ENCODE measurements at regions not wholly inside any gene's neighbourhood (a gene's known extent, or its start where the extent isn't known, plus 50 kb on each side); places are given as distances from the start of the nearest gene placed in this dataset.

DNA sequence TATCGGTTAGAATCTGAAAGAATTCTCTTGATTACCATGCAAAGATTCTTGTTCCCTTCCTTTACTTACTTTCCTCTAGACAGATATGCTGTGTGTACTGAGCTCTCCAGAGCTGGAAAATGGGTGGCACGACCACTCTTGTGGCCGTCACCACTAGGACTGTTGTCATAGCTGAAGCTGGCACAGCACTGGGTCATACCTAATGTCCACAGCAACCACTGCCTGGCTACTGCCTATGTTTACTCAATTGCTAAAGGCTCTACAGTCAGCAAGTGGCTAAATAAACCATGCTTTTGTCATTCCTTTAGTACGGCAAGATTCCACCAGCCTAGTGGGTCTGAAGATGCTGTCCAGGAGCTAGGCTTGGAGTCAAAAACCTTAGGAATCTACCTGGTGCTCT is 1643.0 kb downstream of the OTOL1 start:
- POLR2A ChIA-PET, result interaction anchor here (0.6 kb wide), 1 partner anchor 1402 kb away, joined by 3 read pairs; no protein-coding TSS in a partner anchor
- H3K27me3 ChIP-seq (ENCODE audit: insufficient read depth), result no peaks in the 10 kb centered on the region
- H3K9ac ChIP-seq, result no peak overlapping the region
- no peak overlapping the region for H3K27ac ChIP-seq (ENCODE audit: low read depth in 2 of 2, low read length in 1 of 2)
- WGBS (ENCODE audit: low lambda C conversion rate), result 49% methylated on average over 4 of the region's 4 CpGs
- H3K4me1 ChIP-seq (ENCODE audit: control insufficient read depth in 1 of 2, insufficient read depth in 2 of 2, low read depth in 1 of 2, low read length in 1 of 2), result no peaks in the 10 kb centered on the region
- no peaks in the 10 kb centered on the region for H3K79me2 ChIP-seq (ENCODE audit: insufficient read depth)
- H3K4me3 ChIP-seq (ENCODE audit: low read depth in 2 of 2, low read length in 1 of 2), result no peak overlapping the region
- no peak for DNase-seq
- TF ChIP-seq TEAD4 (IDR thresholded peaks at IDR 0.05; ENCODE audit: borderline replicate concordance, insufficient read depth), result no peak
- TF ChIP-seq RAD21 (IDR thresholded peaks at IDR 0.05; ENCODE audit: low read length), result no peak
- TF ChIP-seq, protein P1, sequence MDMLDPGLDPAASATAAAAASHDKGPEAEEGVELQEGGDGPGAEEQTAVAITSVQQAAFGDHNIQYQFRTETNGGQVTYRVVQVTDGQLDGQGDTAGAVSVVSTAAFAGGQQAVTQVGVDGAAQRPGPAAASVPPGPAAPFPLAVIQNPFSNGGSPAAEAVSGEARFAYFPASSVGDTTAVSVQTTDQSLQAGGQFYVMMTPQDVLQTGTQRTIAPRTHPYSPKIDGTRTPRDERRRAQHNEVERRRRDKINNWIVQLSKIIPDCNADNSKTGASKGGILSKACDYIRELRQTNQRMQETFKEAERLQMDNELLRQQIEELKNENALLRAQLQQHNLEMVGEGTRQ (IDR thresholded peaks at IDR 0.05; ENCODE audit: borderline replicate concordance, low read depth, low read length), result no peak
- no peak for TF ChIP-seq RFX5 (IDR thresholded peaks at IDR 0.05; ENCODE audit: low read length)
- no peak for TF ChIP-seq YY1 (IDR thresholded peaks at IDR 0.05; ENCODE audit: low read depth)
- no peak for TF ChIP-seq POLR2AphosphoS5 (IDR thresholded peaks at IDR 0.05; ENCODE audit: low read depth, low read length)
- TF ChIP-seq, protein P2, sequence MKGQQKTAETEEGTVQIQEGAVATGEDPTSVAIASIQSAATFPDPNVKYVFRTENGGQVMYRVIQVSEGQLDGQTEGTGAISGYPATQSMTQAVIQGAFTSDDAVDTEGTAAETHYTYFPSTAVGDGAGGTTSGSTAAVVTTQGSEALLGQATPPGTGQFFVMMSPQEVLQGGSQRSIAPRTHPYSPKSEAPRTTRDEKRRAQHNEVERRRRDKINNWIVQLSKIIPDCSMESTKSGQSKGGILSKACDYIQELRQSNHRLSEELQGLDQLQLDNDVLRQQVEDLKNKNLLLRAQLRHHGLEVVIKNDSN (IDR thresholded peaks at IDR 0.05; ENCODE audit: borderline replicate concordance, low read depth), result no peak
- TF ChIP-seq EP300 (IDR thresholded peaks at IDR 0.05; ENCODE audit: borderline replicate concordance in 1 of 2, low read depth in 1 of 2, low read length in 1 of 2), result no peak
- no peaks in the 10 kb centered on the region for H3K36me3 ChIP-seq (replicated peaks in 1 of 2; ENCODE audit: control insufficient read depth in 1 of 2, insufficient read depth in 2 of 2, low read length in 1 of 2)
- CTCF ChIA-PET, result no interaction called here
- H3F3A ChIP-seq (replicated peaks; ENCODE audit: insufficient read depth), result no peaks in the 10 kb centered on the region
- no peaks in the 10 kb centered on the region for H3K9me3 ChIP-seq
- no peak overlapping the region for H3K4me2 ChIP-seq
- H2AFZ ChIP-seq (ENCODE audit: low read depth), result no peak overlapping the region
- H3K9me2 ChIP-seq, result no peaks in the 10 kb centered on the region
- H4K20me1 ChIP-seq (ENCODE audit: insufficient read depth), result no peaks in the 10 kb centered on the region

DNA sequence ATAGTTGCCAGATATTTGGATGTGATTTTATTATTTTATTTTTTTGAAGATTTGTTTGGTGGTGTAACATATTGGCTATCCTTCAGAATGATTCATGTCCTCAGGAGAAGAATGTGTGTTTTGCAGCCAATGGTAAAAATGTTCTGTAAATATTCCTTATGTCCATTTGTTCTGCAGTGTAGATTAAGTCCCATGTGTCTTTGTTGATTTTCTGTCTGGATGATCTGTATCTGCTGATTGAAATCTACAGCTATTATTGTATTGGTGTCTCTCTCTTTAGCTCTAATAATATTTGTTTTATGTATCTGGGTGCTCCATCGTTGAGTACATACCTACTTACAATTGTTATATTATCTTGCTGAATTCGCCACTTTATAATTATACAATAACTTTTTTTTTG is 1641.7 kb downstream of the OTOL1 start:
- no peak overlapping the region for H3K27ac ChIP-seq (ENCODE audit: low read depth in 2 of 2, low read length in 1 of 2)
- H3K4me3 ChIP-seq (ENCODE audit: low read depth in 2 of 2, low read length in 1 of 2), result no peak overlapping the region
- ChIA-PET POLR2A (no interaction called here), CTCF (no interaction called here)
- no peaks in the 10 kb centered on the region for H3K4me1 ChIP-seq (ENCODE audit: control insufficient read depth in 1 of 2, insufficient read depth in 2 of 2, low read depth in 1 of 2, low read length in 1 of 2)
- H3K27me3 ChIP-seq (ENCODE audit: insufficient read depth), result no peaks in the 10 kb centered on the region
- no peaks in the 10 kb centered on the region for H3K9me2 ChIP-seq
- no peak for DNase-seq
- no peaks in the 10 kb centered on the region for H3K79me2 ChIP-seq (ENCODE audit: insufficient read depth)
- H3K9ac ChIP-seq, result no peak overlapping the region
- H4K20me1 ChIP-seq (ENCODE audit: insufficient read depth), result no peaks in the 10 kb centered on the region
- no peak overlapping the region for H2AFZ ChIP-seq (ENCODE audit: low read depth)
- no peak overlapping the region for H3K4me2 ChIP-seq
- TF ChIP-seq, protein P2 (IDR thresholded peaks at IDR 0.05; ENCODE audit: borderline replicate concordance, low read depth), result no peak
- no peaks in the 10 kb centered on the region for H3K9me3 ChIP-seq
- no peaks in the 10 kb centered on the region for H3F3A ChIP-seq (replicated peaks; ENCODE audit: insufficient read depth)
- no peaks in the 10 kb centered on the region for H3K36me3 ChIP-seq (replicated peaks in 1 of 2; ENCODE audit: control insufficient read depth in 1 of 2, insufficient read depth in 2 of 2, low read length in 1 of 2)
- WGBS (ENCODE audit: low lambda C conversion rate), result 28% methylated on average over 2 of the region's 2 CpGs

DNA sequence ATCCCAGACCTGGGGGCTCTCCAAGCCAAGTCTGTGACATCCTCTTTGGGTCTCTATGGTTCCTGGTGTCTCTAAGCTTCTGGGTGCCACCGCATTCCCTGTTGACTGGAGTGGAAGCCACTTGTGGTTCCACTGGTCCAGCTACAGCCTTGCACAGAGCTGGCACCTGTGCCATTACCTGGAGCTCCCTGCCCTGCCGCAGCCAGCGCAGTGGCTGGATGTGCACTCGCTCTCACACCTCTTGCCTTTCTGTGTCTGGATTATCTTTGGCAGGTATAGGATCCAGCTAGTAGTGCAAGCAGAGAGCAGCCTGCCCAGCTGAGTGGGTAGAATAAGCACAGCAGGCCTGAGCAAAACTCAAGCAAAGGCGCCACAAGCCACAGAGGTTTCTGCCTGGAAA is 1635.5 kb downstream of the OTOL1 start:
- Histone ChIP-seq H3K27me3 (ENCODE audit: insufficient read depth) (no peaks in the 10 kb centered on the region), H3K9me2 (no peaks in the 10 kb centered on the region), H2AFZ (ENCODE audit: low read depth) (no peak overlapping the region), H3K36me3 (replicated peaks in 1 of 2; ENCODE audit: control insufficient read depth in 1 of 2, insufficient read depth in 2 of 2, low read length in 1 of 2) (no peaks in the 10 kb centered on the region), H3K4me2 (no peak overlapping the region), H3K27ac (ENCODE audit: low read depth in 2 of 2, low read length in 1 of 2) (no peak overlapping the region), H4K20me1 (ENCODE audit: insufficient read depth) (no peaks in the 10 kb centered on the region), H3K79me2 (ENCODE audit: insufficient read depth) (no peaks in the 10 kb centered on the region), H3K4me3 (ENCODE audit: low read depth in 2 of 2, low read length in 1 of 2) (no peak overlapping the region), H3K9me3 (no peaks in the 10 kb centered on the region), H3K9ac (no peak overlapping the region), H3K4me1 (ENCODE audit: control insufficient read depth in 1 of 2, insufficient read depth in 2 of 2, low read depth in 1 of 2, low read length in 1 of 2) (no peaks in the 10 kb centered on the region), H3F3A (replicated peaks; ENCODE audit: insufficient read depth) (no peaks in the 10 kb centered on the region)
- TF ChIP-seq RFX5 (IDR thresholded peaks at IDR 0.05; ENCODE audit: low read length) (no peak), EP300 (IDR thresholded peaks at IDR 0.05; ENCODE audit: borderline replicate concordance in 1 of 2, low read depth in 1 of 2, low read length in 1 of 2) (no peak), NFIC (IDR thresholded peaks at IDR 0.05; ENCODE audit: borderline replicate concordance) (no peak), SMC3 (IDR thresholded peaks at IDR 0.05; ENCODE audit: low read depth, low read length) (no peak)
- TF ChIP-seq, protein P3, sequence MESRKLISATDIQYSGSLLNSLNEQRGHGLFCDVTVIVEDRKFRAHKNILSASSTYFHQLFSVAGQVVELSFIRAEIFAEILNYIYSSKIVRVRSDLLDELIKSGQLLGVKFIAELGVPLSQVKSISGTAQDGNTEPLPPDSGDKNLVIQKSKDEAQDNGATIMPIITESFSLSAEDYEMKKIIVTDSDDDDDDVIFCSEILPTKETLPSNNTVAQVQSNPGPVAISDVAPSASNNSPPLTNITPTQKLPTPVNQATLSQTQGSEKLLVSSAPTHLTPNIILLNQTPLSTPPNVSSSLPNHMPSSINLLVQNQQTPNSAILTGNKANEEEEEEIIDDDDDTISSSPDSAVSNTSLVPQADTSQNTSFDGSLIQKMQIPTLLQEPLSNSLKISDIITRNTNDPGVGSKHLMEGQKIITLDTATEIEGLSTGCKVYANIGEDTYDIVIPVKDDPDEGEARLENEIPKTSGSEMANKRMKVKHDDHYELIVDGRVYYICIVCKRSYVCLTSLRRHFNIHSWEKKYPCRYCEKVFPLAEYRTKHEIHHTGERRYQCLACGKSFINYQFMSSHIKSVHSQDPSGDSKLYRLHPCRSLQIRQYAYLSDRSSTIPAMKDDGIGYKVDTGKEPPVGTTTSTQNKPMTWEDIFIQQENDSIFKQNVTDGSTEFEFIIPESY (IDR thresholded peaks at IDR 0.05; ENCODE audit: borderline replicate concordance, low read depth), result no peak
- CTCF ChIA-PET, result interaction anchor here (1.4 to 1.6 kb wide), 2 partner anchors 11 to 22 kb away, joined by 3 read pairs; no protein-coding TSS in a partner anchor
- DNase-seq, result no peak
- POLR2A ChIA-PET, result no interaction called here
- WGBS (ENCODE audit: low lambda C conversion rate), result 66% methylated on average over 2 of the region's 5 CpGs

Measured in SK-N-SH (cell line).